ENCODE measurements at regions not wholly inside any gene's neighbourhood (a gene's known extent, or its start where the extent isn't known, plus 50 kb on each side); places are given as distances from the start of the nearest gene placed in this dataset.

DNA sequence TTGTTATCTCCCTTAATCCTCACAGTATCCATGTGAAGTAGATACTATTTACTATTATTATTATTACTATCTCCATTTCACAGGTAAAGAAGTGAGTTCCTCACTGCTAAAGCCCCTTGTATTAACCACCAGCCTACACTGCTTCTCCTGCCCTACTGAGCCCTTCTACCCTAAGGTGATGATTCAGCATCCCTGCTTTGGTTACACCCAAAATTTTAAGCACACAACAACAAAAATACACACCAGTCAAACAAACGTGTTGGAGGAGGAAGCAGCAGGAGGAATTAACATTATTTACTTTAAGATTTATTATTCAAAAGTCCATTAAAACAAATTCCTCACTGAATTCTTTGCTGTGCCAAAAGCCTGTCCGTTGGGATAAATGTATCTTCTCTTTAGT is 370.2 kb upstream of the BRINP1 start:
- no peaks in the 10 kb centered on the region for H3K9me3 ChIP-seq
- intact Hi-C loops (cut with DNase I) = no loop called here
- TF ChIP-seq, protein P1, sequence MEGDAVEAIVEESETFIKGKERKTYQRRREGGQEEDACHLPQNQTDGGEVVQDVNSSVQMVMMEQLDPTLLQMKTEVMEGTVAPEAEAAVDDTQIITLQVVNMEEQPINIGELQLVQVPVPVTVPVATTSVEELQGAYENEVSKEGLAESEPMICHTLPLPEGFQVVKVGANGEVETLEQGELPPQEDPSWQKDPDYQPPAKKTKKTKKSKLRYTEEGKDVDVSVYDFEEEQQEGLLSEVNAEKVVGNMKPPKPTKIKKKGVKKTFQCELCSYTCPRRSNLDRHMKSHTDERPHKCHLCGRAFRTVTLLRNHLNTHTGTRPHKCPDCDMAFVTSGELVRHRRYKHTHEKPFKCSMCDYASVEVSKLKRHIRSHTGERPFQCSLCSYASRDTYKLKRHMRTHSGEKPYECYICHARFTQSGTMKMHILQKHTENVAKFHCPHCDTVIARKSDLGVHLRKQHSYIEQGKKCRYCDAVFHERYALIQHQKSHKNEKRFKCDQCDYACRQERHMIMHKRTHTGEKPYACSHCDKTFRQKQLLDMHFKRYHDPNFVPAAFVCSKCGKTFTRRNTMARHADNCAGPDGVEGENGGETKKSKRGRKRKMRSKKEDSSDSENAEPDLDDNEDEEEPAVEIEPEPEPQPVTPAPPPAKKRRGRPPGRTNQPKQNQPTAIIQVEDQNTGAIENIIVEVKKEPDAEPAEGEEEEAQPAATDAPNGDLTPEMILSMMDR (IDR thresholded peaks at IDR 0.05) = no peak

GRCh38 chr9:119736491-119737454 is 367.5 kb upstream of the BRINP1 start:
- DNase-seq (ENCODE audit: low spot score in 2 of 2) = no peak
- intact Hi-C loops (cut with DNase I) = no loop called here
- no peaks in the 10 kb centered on the region for H3K36me3 ChIP-seq
- TF ChIP-seq, protein P1 (IDR thresholded peaks at IDR 0.05) = no peak
- H3K9me3 ChIP-seq = peaks cover 0 to 3% of the 10 kb centered on the region in 2 donors
- H3K27me3 ChIP-seq = no peaks in the 10 kb centered on the region
- H3K4me3 ChIP-seq = no peak overlapping the region
- H3K27ac ChIP-seq = no peak overlapping the region
- H3K4me1 ChIP-seq = no peaks in the 10 kb centered on the region

More for the DNA sequence above, 370.2 kb upstream of the BRINP1 start:
- Histone ChIP-seq H3K4me1 (no peaks in the 10 kb centered on the region), H3K4me3 (no peak overlapping the region), H3K36me3 (no peaks in the 10 kb centered on the region), H3K27ac (no peak overlapping the region), H3K27me3 (no peaks in the 10 kb centered on the region)
- no peak for DNase-seq (ENCODE audit: low spot score in 2 of 2)

DNA sequence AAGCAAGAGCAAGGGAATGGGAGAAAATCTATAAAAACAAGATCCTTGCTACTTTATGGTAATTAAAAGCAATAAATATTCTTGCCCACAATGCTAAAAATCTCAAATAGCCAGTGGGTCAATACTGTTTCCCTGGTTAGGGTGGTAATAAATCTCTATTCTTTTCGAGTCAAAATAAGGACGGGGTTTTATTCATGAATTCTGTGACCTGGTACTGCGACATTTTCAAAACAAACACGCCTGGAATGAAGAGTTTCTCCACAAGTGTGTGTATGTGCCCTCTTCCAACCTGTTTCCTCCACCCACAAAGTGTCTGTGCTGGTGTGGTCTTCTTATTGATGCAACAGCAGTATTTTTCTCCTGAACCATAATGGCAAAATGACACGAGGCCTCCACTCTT is 358.8 kb upstream of the BRINP1 start:
- intact Hi-C loops (cut with DNase I) = no loop called here
- H3K9me3 ChIP-seq = no peaks in the 10 kb centered on the region
- no peak for DNase-seq (ENCODE audit: low spot score in 2 of 2)
- TF ChIP-seq, protein P1 (IDR thresholded peaks at IDR 0.05) = no peak
- no peaks in the 10 kb centered on the region for H3K4me1 ChIP-seq
- no peak overlapping the region for H3K4me3 ChIP-seq
- H3K36me3 ChIP-seq = no peaks in the 10 kb centered on the region
- no peaks in the 10 kb centered on the region for H3K27me3 ChIP-seq
- H3K27ac ChIP-seq = no peak overlapping the region

DNA sequence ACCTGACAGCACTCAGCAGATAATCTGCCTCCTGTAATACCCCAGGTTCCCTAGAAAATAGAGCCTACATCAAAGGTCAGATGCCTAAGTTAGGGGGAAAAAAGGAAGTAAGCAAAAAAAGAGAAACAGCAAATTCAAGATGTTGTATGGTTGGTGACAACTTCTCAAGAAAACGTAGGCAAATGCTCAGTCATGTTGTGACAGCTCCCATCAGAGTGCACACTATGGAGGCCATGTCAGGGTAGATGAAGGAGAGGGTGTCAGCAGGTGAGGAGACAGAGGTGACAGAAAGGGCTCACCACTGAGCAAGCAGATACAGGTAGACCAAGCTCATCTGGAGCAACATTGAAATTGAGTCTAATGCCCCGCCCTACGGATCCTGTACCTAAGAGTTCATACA is 356.8 kb upstream of the BRINP1 start:
- TF ChIP-seq, protein P1 (IDR thresholded peaks at IDR 0.05) = no peak
- no peak overlapping the region for H3K4me3 ChIP-seq
- no peak for DNase-seq (ENCODE audit: low spot score in 2 of 2)
- H3K9me3 ChIP-seq = no peaks in the 10 kb centered on the region
- H3K27me3 ChIP-seq = no peaks in the 10 kb centered on the region
- intact Hi-C loops (cut with DNase I) = no loop called here
- no peaks in the 10 kb centered on the region for H3K36me3 ChIP-seq
- no peaks in the 10 kb centered on the region for H3K4me1 ChIP-seq
- H3K27ac ChIP-seq = no peak overlapping the region

GRCh38 chr9:119722384-119722783 is 353.1 kb upstream of the BRINP1 start:
- Histone ChIP-seq H3K36me3 (no peaks in the 10 kb centered on the region), H3K9me3 (no peaks in the 10 kb centered on the region), H3K4me1 (no peaks in the 10 kb centered on the region), H3K27ac (no peak overlapping the region), H3K4me3 (no peak overlapping the region), H3K27me3 (no peaks in the 10 kb centered on the region)
- intact Hi-C loops (cut with DNase I) = no loop called here
- no peak for DNase-seq (ENCODE audit: low spot score in 2 of 2)
- TF ChIP-seq, protein P1 (IDR thresholded peaks at IDR 0.05) = no peak

Measured in ascending aorta (tissue), 2 donors.